Trophoblast cell (in vitro differentiated cells and primary cell): ENCODE measurements at regions not wholly inside any gene's neighbourhood (a gene's known extent, or its start where the extent isn't known, plus 50 kb on each side); places are given as distances from the start of the nearest gene placed in this dataset.

Experiments used
- DNase-seq, 2 donors: peaks; one replicate each; pipeline ENCODE4 v3.0.0-alpha.2; 2016
- H2AFZ ChIP-seq: 2 replicates; pipeline ENCODE4 v1.6.1; 2013; ENCODE audit warnings: low read length, moderate library complexity, mild to moderate bottlenecking; ENCODE audit not compliant: insufficient read depth, poor library complexity
- H2AK5ac ChIP-seq: 2 replicates; pipeline ENCODE4 v1.6.1; 2013; ENCODE audit warnings: mild to moderate bottlenecking, low read length
- H2BK120ac ChIP-seq: 2 replicates; pipeline ENCODE4 v1.6.1; 2013; ENCODE audit warnings: low read length, mild to moderate bottlenecking, moderate library complexity; ENCODE audit not compliant: insufficient read depth, poor library complexity
- H2BK12ac ChIP-seq: 2 replicates; pipeline ENCODE4 v1.6.1; 2013; ENCODE audit warnings: mild to moderate bottlenecking, low read length, moderate library complexity
- H2BK5ac ChIP-seq: 2 replicates; pipeline ENCODE4 v1.6.1; 2013; ENCODE audit warnings: low read length, low read depth, moderate library complexity, mild to moderate bottlenecking; ENCODE audit not compliant: poor library complexity
- H3K14ac ChIP-seq: 2 replicates; pipeline ENCODE4 v1.6.1; 2013; ENCODE audit warnings: mild to moderate bottlenecking, low read length
- H3K18ac ChIP-seq: 2 replicates; pipeline ENCODE4 v1.6.1; 2013; ENCODE audit warnings: mild to moderate bottlenecking, low read length
- H3K23ac ChIP-seq: 2 replicates; pipeline ENCODE4 v1.6.1; 2013; ENCODE audit warnings: low read length
- H3K27ac ChIP-seq: 2 replicates; pipeline ENCODE4 v1.5.1; 2013; ENCODE audit warnings: low read depth, mild to moderate bottlenecking, inconsistent platforms, low read length, moderate library complexity
- H3K27me3 ChIP-seq: 2 replicates; pipeline ENCODE4 v1.6.1; 2013; ENCODE audit warnings: inconsistent platforms, mild to moderate bottlenecking, low read length, moderate library complexity; ENCODE audit not compliant: insufficient read depth
- H3K36me3 ChIP-seq, 2 experiments: 1 replicate in 1 of 2; 2 replicates in 1 of 2; pipeline ENCODE4 v1.6.1; 2013; ENCODE audit warnings: low read length in 2 of 2, mild to moderate bottlenecking in 2 of 2, moderate library complexity in 1 of 2; ENCODE audit not compliant: insufficient read depth in 2 of 2, control insufficient read depth in 1 of 2
- H3K4ac ChIP-seq: 2 replicates; pipeline ENCODE4 v1.6.1; 2013; ENCODE audit warnings: low read depth, mild to moderate bottlenecking, low read length, moderate library complexity
- H3K4me1 ChIP-seq, 2 experiments: 1 replicate in 1 of 2; 2 replicates in 1 of 2; pipeline ENCODE4 v1.6.1; 2013; ENCODE audit warnings: low read length in 2 of 2, mild to moderate bottlenecking in 2 of 2, moderate library complexity in 1 of 2; ENCODE audit not compliant: insufficient read depth in 2 of 2, control insufficient read depth in 1 of 2
- H3K4me2 ChIP-seq: 2 replicates; pipeline ENCODE4 v1.6.1; 2013; ENCODE audit warnings: inconsistent platforms, mild to moderate bottlenecking, low read length, moderate library complexity
- H3K4me3 ChIP-seq: 2 replicates; pipeline ENCODE4 v1.5.1; 2013; ENCODE audit warnings: mild to moderate bottlenecking, low read depth, low read length, inconsistent platforms
- H3K79me1 ChIP-seq: one replicate; pipeline ENCODE4 v1.6.1; 2013; ENCODE audit warnings: low read length
- H3K79me2 ChIP-seq: 2 replicates; pipeline ENCODE4 v1.6.1; 2013; ENCODE audit warnings: low read length, mild to moderate bottlenecking; ENCODE audit not compliant: control insufficient read depth, insufficient read depth, poor library complexity
- H3K9ac ChIP-seq: 2 replicates; pipeline ENCODE4 v1.6.1; 2013; ENCODE audit warnings: mild to moderate bottlenecking, low read length
- H3K9me3 ChIP-seq: 2 replicates; pipeline ENCODE4 v1.6.1; 2013; ENCODE audit warnings: low read depth, mild to moderate bottlenecking, control low read depth, inconsistent platforms, low read length; ENCODE audit not compliant: insufficient read depth
- H4K12ac ChIP-seq: 2 replicates; pipeline ENCODE4 v1.6.1; 2013; ENCODE audit warnings: low read depth, mild to moderate bottlenecking, low read length, moderate library complexity
- H4K8ac ChIP-seq: 2 replicates; pipeline ENCODE4 v1.6.1; 2013; ENCODE audit warnings: low read depth, mild to moderate bottlenecking, low read length, moderate library complexity
- H4K91ac ChIP-seq: one replicate; pipeline ENCODE4 v1.6.1; 2013; ENCODE audit warnings: low read depth, mild to moderate bottlenecking, low read length, moderate library complexity
- WGBS: extraction: QIAGEN DNeasy Blood & Tissue Kit; methylation state at CpG from one replicate; pipeline ENCODE4 v1.1.7; 2013; ENCODE audit warnings: missing lambda C conversion rate; ENCODE audit not compliant: insufficient read length, insufficient coverage; ENCODE audit errors: extremely low coverage; 5-methylcytosine and 5-hydroxymethylcytosine counted together

GRCh38 chr2:120906914-120907313, 171.2 kb downstream of the GLI2 start:
- no peaks in the 10 kb centered on the region for H3K27me3 ChIP-seq
- H4K8ac ChIP-seq: no peak overlapping the region
- no peaks in the 10 kb centered on the region for H3K4me1 ChIP-seq
- no peaks in the 10 kb centered on the region for H3K79me2 ChIP-seq
- H3K9ac ChIP-seq: no peak overlapping the region
- no peaks in the 10 kb centered on the region for H3K79me1 ChIP-seq
- H3K9me3 ChIP-seq: peaks cover 9% of the 10 kb centered on the region
- H3K23ac ChIP-seq: no peak overlapping the region
- H3K4me3 ChIP-seq: no peak overlapping the region
- no peak overlapping the region for H2BK5ac ChIP-seq
- H3K36me3 ChIP-seq: no peaks in the 10 kb centered on the region
- H3K27ac ChIP-seq: no peak overlapping the region
- H3K18ac ChIP-seq: no peak overlapping the region
- no CpG with 5 or more reads among the region's 6 CpGs for WGBS
- no peak overlapping the region for H3K4me2 ChIP-seq
- no peak overlapping the region for H2AK5ac ChIP-seq
- no peak for DNase-seq
- H4K91ac ChIP-seq: no peak overlapping the region
- no peak overlapping the region for H2AFZ ChIP-seq
- no peak overlapping the region for H2BK120ac ChIP-seq
- H2BK12ac ChIP-seq: no peak overlapping the region
- no peak overlapping the region for H3K14ac ChIP-seq
- no peak overlapping the region for H3K4ac ChIP-seq
- H4K12ac ChIP-seq: no peak overlapping the region

- H3K36me3 ChIP-seq: no peaks in the 10 kb centered on the region
- no peak overlapping the region for H2AFZ ChIP-seq
- no peak overlapping the region for H4K91ac ChIP-seq
- H3K27me3 ChIP-seq: no peaks in the 10 kb centered on the region
- no peak overlapping the region for H2BK120ac ChIP-seq
- H3K4me2 ChIP-seq: no peak overlapping the region
- no peak overlapping the region for H3K23ac ChIP-seq
- H3K14ac ChIP-seq: no peak overlapping the region
- H3K4ac ChIP-seq: no peak overlapping the region
- no peak overlapping the region for H3K4me3 ChIP-seq
- H2BK12ac ChIP-seq: no peak overlapping the region
- no peak overlapping the region for H2BK5ac ChIP-seq
- no peak overlapping the region for H4K8ac ChIP-seq
- WGBS: no CpG with 5 or more reads among the region's 4 CpGs
- no peak for DNase-seq
- H3K79me1 ChIP-seq: no peaks in the 10 kb centered on the region
- H3K4me1 ChIP-seq: no peaks in the 10 kb centered on the region
- no peak overlapping the region for H3K27ac ChIP-seq
- no peak overlapping the region for H2AK5ac ChIP-seq
- no peak overlapping the region for H3K9ac ChIP-seq
- peaks cover 9% of the 10 kb centered on the region for H3K9me3 ChIP-seq
- H4K12ac ChIP-seq: no peak overlapping the region
- H3K18ac ChIP-seq: no peak overlapping the region
- no peaks in the 10 kb centered on the region for H3K79me2 ChIP-seq
These were observed 172.2 kb downstream of the GLI2 start for GRCh38 chr2:120907822-120908221.

GRCh38 chr2:120908314-120908975, 172.8 kb downstream of the GLI2 start:
- no CpG with 5 or more reads among the region's 5 CpGs for WGBS
- Histone ChIP-seq H3K14ac (no peak overlapping the region), H3K4me1 (no peaks in the 10 kb centered on the region), H3K23ac (no peak overlapping the region), H3K79me1 (no peaks in the 10 kb centered on the region), H3K9ac (no peak overlapping the region), H3K79me2 (no peaks in the 10 kb centered on the region), H3K4me3 (no peak overlapping the region), H2AFZ (no peak overlapping the region), H3K4ac (no peak overlapping the region), H4K8ac (no peak overlapping the region), H2BK5ac (no peak overlapping the region), H4K91ac (no peak overlapping the region), H3K36me3 (no peaks in the 10 kb centered on the region), H3K9me3 (peaks cover 9% of the 10 kb centered on the region), H2BK12ac (no peak overlapping the region), H3K27me3 (no peaks in the 10 kb centered on the region), H3K18ac (no peak overlapping the region), H3K4me2 (no peak overlapping the region), H2AK5ac (no peak overlapping the region), H3K27ac (no peak overlapping the region), H4K12ac (no peak overlapping the region), H2BK120ac (no peak overlapping the region)
- no peak for DNase-seq

GRCh38 chr2:120909102-120909501, 173.4 kb downstream of the GLI2 start:
- H4K12ac ChIP-seq: no peak overlapping the region
- H3K27ac ChIP-seq: no peak overlapping the region
- no peak overlapping the region for H3K4me2 ChIP-seq
- H3K23ac ChIP-seq: no peak overlapping the region
- no peak overlapping the region for H3K4me3 ChIP-seq
- no peak overlapping the region for H3K9ac ChIP-seq
- no peak overlapping the region for H2AK5ac ChIP-seq
- DNase-seq: no peak
- H2BK12ac ChIP-seq: no peak overlapping the region
- H2BK120ac ChIP-seq: no peak overlapping the region
- H3K79me1 ChIP-seq: no peaks in the 10 kb centered on the region
- H3K27me3 ChIP-seq: no peaks in the 10 kb centered on the region
- H3K36me3 ChIP-seq: no peaks in the 10 kb centered on the region
- H3K4me1 ChIP-seq: no peaks in the 10 kb centered on the region
- H2BK5ac ChIP-seq: no peak overlapping the region
- no peaks in the 10 kb centered on the region for H3K79me2 ChIP-seq
- no peak overlapping the region for H2AFZ ChIP-seq
- H4K8ac ChIP-seq: no peak overlapping the region
- H3K14ac ChIP-seq: no peak overlapping the region
- no peak overlapping the region for H3K4ac ChIP-seq
- no peak overlapping the region for H3K18ac ChIP-seq
- peaks cover 9% of the 10 kb centered on the region for H3K9me3 ChIP-seq
- H4K91ac ChIP-seq: no peak overlapping the region
- WGBS: no CpG with 5 or more reads among the region's 2 CpGs
